ENCODE measurements at regions not wholly inside any gene's neighbourhood (a gene's known extent, or its start where the extent isn't known, plus 50 kb on each side); places are given as distances from the start of the nearest gene placed in this dataset.

GRCh38 chr5:158529454-158529853 lies 570.3 kb downstream of the EBF1 start:
- TF ChIP-seq CTCF (IDR thresholded peaks at IDR 0.05) (no peak), POLR2A (IDR thresholded peaks at IDR 0.05) (no peak)
